ENCODE measurements at regions not wholly inside any gene's neighbourhood (a gene's known extent, or its start where the extent isn't known, plus 50 kb on each side); places are given as distances from the start of the nearest gene placed in this dataset.
"Not testable (repeated sequence)": the region's sequence is repeated elsewhere in the genome, so short reads cannot be mapped to it uniquely, and the experiment has no call there.

- H3K36me3 ChIP-seq (ENCODE audit: insufficient read depth, low read length), result no peaks in the 10 kb centered on the region
- Mint-ChIP-seq H3K27ac (no peak overlapping the region), H3K27me3 (no peaks in the 10 kb centered on the region), H3K36me3 (ENCODE audit: low read depth) (no peaks in the 10 kb centered on the region), H3K4me1 (ENCODE audit: low read depth) (no peaks in the 10 kb centered on the region), H3K9me3 (no peaks in the 10 kb centered on the region), H3K4me3 (no peak overlapping the region)
- ChIA-PET POLR2A (no interaction called here), CTCF (no interaction called here)
- DNase-seq (no peak), ATAC-seq (ENCODE audit: poor library complexity) (no peak)
- H3K4me1 ChIP-seq (ENCODE audit: insufficient read depth, low read length), result no peaks in the 10 kb centered on the region
- TF ChIP-seq CTCF (IDR thresholded peaks at IDR 0.05), result no peak
- no peaks in the 10 kb centered on the region for H3K27me3 ChIP-seq (ENCODE audit: control insufficient read depth in 1 of 2, insufficient read depth in 2 of 2, low read length in 2 of 2)
- intact Hi-C loops (cut with DNase I, micrococcal nuclease), result no loop called here
- H3K9me3 ChIP-seq (ENCODE audit: control insufficient read depth in 1 of 2, insufficient read depth in 1 of 2, low read length in 2 of 2), result no peaks in the 10 kb centered on the region
- H3K4me3 ChIP-seq (ENCODE audit: low read length), result no peak overlapping the region
- H3K27ac ChIP-seq (ENCODE audit: low read depth in 1 of 2, low read length in 2 of 2), result no peak overlapping the region
These were observed 65.7 kb upstream of the CACHD1 start for GRCh38 chr1:64404202-64404601.

- H3K9me3 ChIP-seq (ENCODE audit: control insufficient read depth in 1 of 2, insufficient read depth in 1 of 2, low read length in 2 of 2), result no peaks in the 10 kb centered on the region
- ChIA-PET POLR2A (no interaction called here), CTCF (no interaction called here)
- Mint-ChIP-seq H3K27ac (no peak overlapping the region), H3K27me3 (no peaks in the 10 kb centered on the region), H3K4me3 (no peak overlapping the region), H3K4me1 (ENCODE audit: low read depth) (no peaks in the 10 kb centered on the region), H3K36me3 (ENCODE audit: low read depth) (no peaks in the 10 kb centered on the region), H3K9me3 (no peaks in the 10 kb centered on the region)
- H3K4me3 ChIP-seq (ENCODE audit: low read length), result no peak overlapping the region
- H3K27ac ChIP-seq (ENCODE audit: low read depth in 1 of 2, low read length in 2 of 2), result no peak overlapping the region
- H3K36me3 ChIP-seq (ENCODE audit: insufficient read depth, low read length), result no peaks in the 10 kb centered on the region
- intact Hi-C loops (cut with DNase I, micrococcal nuclease), result no loop called here
- H3K27me3 ChIP-seq (ENCODE audit: control insufficient read depth in 1 of 2, insufficient read depth in 2 of 2, low read length in 2 of 2), result no peaks in the 10 kb centered on the region
- no peak for TF ChIP-seq CTCF (IDR thresholded peaks at IDR 0.05)
- H3K4me1 ChIP-seq (ENCODE audit: insufficient read depth, low read length), result no peaks in the 10 kb centered on the region
- ATAC-seq (ENCODE audit: poor library complexity) (no peak), DNase-seq (no peak)
These were observed 64.1 kb upstream of the CACHD1 start for GRCh38 chr1:64405833-64406232.

- Histone ChIP-seq H3K9me3 (ENCODE audit: control insufficient read depth in 1 of 2, insufficient read depth in 1 of 2, low read length in 2 of 2) (peaks cover 0 to 12% of the 10 kb centered on the region in 2 experiments), H3K36me3 (ENCODE audit: insufficient read depth, low read length) (no peaks in the 10 kb centered on the region), H3K27ac (ENCODE audit: low read depth in 1 of 2, low read length in 2 of 2) (no peak overlapping the region), H3K27me3 (ENCODE audit: control insufficient read depth in 1 of 2, insufficient read depth in 2 of 2, low read length in 2 of 2) (no peaks in the 10 kb centered on the region), H3K4me3 (ENCODE audit: low read length) (no peak overlapping the region), H3K4me1 (ENCODE audit: insufficient read depth, low read length) (no peaks in the 10 kb centered on the region)
- ChIA-PET CTCF (no interaction called here), POLR2A (no interaction called here)
- intact Hi-C loops (cut with DNase I, micrococcal nuclease), result no loop called here
- H3K36me3 Mint-ChIP-seq (ENCODE audit: low read depth), result no peaks in the 10 kb centered on the region
- no peaks in the 10 kb centered on the region for H3K4me1 Mint-ChIP-seq (ENCODE audit: low read depth)
- no peaks in the 10 kb centered on the region for H3K27me3 Mint-ChIP-seq
- DNase-seq, result no peak
- no peak overlapping the region for H3K27ac Mint-ChIP-seq
- ATAC-seq (ENCODE audit: poor library complexity), result no peak
- no peaks in the 10 kb centered on the region for H3K9me3 Mint-ChIP-seq
- H3K4me3 Mint-ChIP-seq, result no peak overlapping the region
- TF ChIP-seq CTCF (IDR thresholded peaks at IDR 0.05), result no peak
These were observed 59.7 kb upstream of the CACHD1 start for GRCh38 chr1:64410217-64410616.

- H3K4me3 ChIP-seq (ENCODE audit: low read length); ATAC-seq (ENCODE audit: poor library complexity); DNase-seq; H3K36me3 Mint-ChIP-seq (ENCODE audit: low read depth); H3K27me3 Mint-ChIP-seq; CTCF ChIA-PET; H3K27ac ChIP-seq (ENCODE audit: low read depth in 1 of 2, low read length in 2 of 2); H3K4me1 Mint-ChIP-seq (ENCODE audit: low read depth); H3K27me3 ChIP-seq (ENCODE audit: control insufficient read depth in 1 of 2, insufficient read depth in 2 of 2, low read length in 2 of 2); H3K36me3 ChIP-seq (ENCODE audit: insufficient read depth, low read length); H3K4me3 Mint-ChIP-seq; H3K27ac Mint-ChIP-seq; H3K4me1 ChIP-seq (ENCODE audit: insufficient read depth, low read length); POLR2A ChIA-PET; H3K9me3 Mint-ChIP-seq; intact Hi-C loops (cut with DNase I, micrococcal nuclease): not testable (repeated sequence)
- H3K9me3 ChIP-seq (ENCODE audit: control insufficient read depth in 1 of 2, insufficient read depth in 1 of 2, low read length in 2 of 2), result peaks cover 0 to 12% of the 10 kb centered on the region in 2 experiments
These were observed 54.9 kb upstream of the CACHD1 start for GRCh38 chr1:64414855-64415546.
